Kidney (tissue), 13 donors: ENCODE measurements at regions not wholly inside any gene's neighbourhood (a gene's known extent, or its start where the extent isn't known, plus 50 kb on each side); places are given as distances from the start of the nearest gene placed in this dataset.

Source experiments
- DNase-seq, 5 donors: peaks; one replicate each; pipeline ENCODE4 v3.0.0-alpha.2; 2013 to 2020
- FAIRE-seq: peaks from 2 replicates; lab custom pipeline; 2012; peaks lifted over from hg19 to GRCh38; lab: Jason Lieb, UNC
- H3K27ac ChIP-seq, 2 donors: one replicate each; pipeline ENCODE4 v1.7.0; 2013; ENCODE audit warnings: low read depth in 2 of 2, low read length in 2 of 2, inconsistent platforms in 1 of 2
- H3K27me3 ChIP-seq: one replicate; pipeline ENCODE4 v1.7.1; 2013; ENCODE audit warnings: low read length, inconsistent platforms; ENCODE audit not compliant: control insufficient read depth, insufficient read depth
- H3K36me3 ChIP-seq, 3 donors: one replicate each; pipeline versions ENCODE4 v1.7.0 to v1.7.1; 2013; ENCODE audit warnings: low read length in 3 of 3, control low read depth in 1 of 3, inconsistent platforms in 1 of 3; ENCODE audit not compliant: insufficient read depth in 3 of 3, control insufficient read depth in 2 of 3
- H3K4me1 ChIP-seq, 3 donors: one replicate each; pipeline versions ENCODE4 v1.7.0 to v1.7.1; 2013; ENCODE audit warnings: low read length in 3 of 3, inconsistent platforms in 1 of 3, low read depth in 1 of 3; ENCODE audit not compliant: control insufficient read depth in 2 of 3, insufficient read depth in 2 of 3
- H3K4me3 ChIP-seq, 3 donors: one replicate each; pipeline versions ENCODE4 v1.7.0 to v1.8.1; 2013; ENCODE audit warnings: low read length in 3 of 3, control low read depth in 1 of 3, inconsistent platforms in 1 of 3
- H3K9ac ChIP-seq, 3 donors: one replicate each; pipeline versions ENCODE4 v1.7.0 to v1.7.1; 2013; ENCODE audit warnings: low read length in 3 of 3, control low read depth in 1 of 3, inconsistent platforms in 1 of 3
- H3K9me3 ChIP-seq, 3 donors: one replicate each; pipeline versions ENCODE4 v1.7.0 to v1.7.1; 2013; ENCODE audit warnings: low read length in 3 of 3, control low read depth in 1 of 3, inconsistent platforms in 1 of 3; ENCODE audit not compliant: control insufficient read depth in 2 of 3, insufficient read depth in 1 of 3
- CTCF ChIP-seq: IDR thresholded peaks from 3 replicates; pipeline ENCODE4 v1.5.1; 2012; ENCODE audit warnings: mild to moderate bottlenecking, moderate library complexity, borderline replicate concordance; ENCODE audit not compliant: insufficient read depth; ENCODE audit errors: extremely low read depth
- intact Hi-C: fragments of 100-400 bp; cut with DNase I; formaldehyde crosslinking; loops from one replicate; pipeline ENCODE4 v1.11.1; 2022
- donor health status: control.
- donor health status: control.
- donor health status: control.
- donor health status: control.
- donor health status: control.
- donor health status: DM: yes; HTN: yes; CAD: no.
- donor health status: Normal renal cell carcinoma (clear cell type).

- Histone ChIP-seq H3K9ac (no peak overlapping the region), H3K4me1 (no peaks in the 10 kb centered on the region), H3K27ac (no peak overlapping the region), H3K4me3 (no peak overlapping the region), H3K27me3 (no peaks in the 10 kb centered on the region), H3K9me3 (peaks cover 0 to 7% (median 0%) of the 10 kb centered on the region in 3 donors), H3K36me3 (no peaks in the 10 kb centered on the region)
- intact Hi-C loops = no loop called here
- FAIRE-seq (no peak), DNase-seq (peak in 2 of 5 donors; percentile 11 to 14)
- no peak for TF ChIP-seq CTCF
These were observed 269.3 kb upstream of the GULP1 start for GRCh38 chr2:188022389-188022788.

- DNase-seq = no peak
- Histone ChIP-seq H3K4me1 (no peaks in the 10 kb centered on the region), H3K9me3 (peaks cover 0 to 7% (median 0%) of the 10 kb centered on the region in 3 donors), H3K27ac (no peak overlapping the region), H3K27me3 (no peaks in the 10 kb centered on the region), H3K36me3 (no peaks in the 10 kb centered on the region), H3K9ac (no peak overlapping the region), H3K4me3 (no peak overlapping the region)
- intact Hi-C loops = no loop called here
- FAIRE-seq = no peak
- no peak for TF ChIP-seq CTCF
These were observed 268.6 kb upstream of the GULP1 start for GRCh38 chr2:188023035-188023434.

GRCh38 chr2:188024811-188025210, 266.9 kb upstream of the GULP1 start:
- FAIRE-seq (no peak), DNase-seq (peak in 1 of 5 donors; percentile 53)
- no peak overlapping the region for H3K9ac ChIP-seq
- H3K9me3 ChIP-seq = peaks cover 0 to 6% (median 0%) of the 10 kb centered on the region in 3 donors
- H3K27ac ChIP-seq = no peak overlapping the region
- H3K4me1 ChIP-seq = no peaks in the 10 kb centered on the region
- no peaks in the 10 kb centered on the region for H3K27me3 ChIP-seq
- H3K4me3 ChIP-seq = no peak overlapping the region
- no peak for TF ChIP-seq CTCF
- intact Hi-C loops = no loop called here
- H3K36me3 ChIP-seq = no peaks in the 10 kb centered on the region

- no peaks in the 10 kb centered on the region for H3K4me1 ChIP-seq
- no peak for TF ChIP-seq CTCF
- no peak for FAIRE-seq
- H3K36me3 ChIP-seq = no peaks in the 10 kb centered on the region
- no peaks in the 10 kb centered on the region for H3K9me3 ChIP-seq
- H3K9ac ChIP-seq = no peak overlapping the region
- DNase-seq = peak in 3 of 5 donors; percentile 13 to 22 (median 17)
- H3K27ac ChIP-seq = no peak overlapping the region
- no peaks in the 10 kb centered on the region for H3K27me3 ChIP-seq
- intact Hi-C loops = no loop called here
- no peak overlapping the region for H3K4me3 ChIP-seq
These were observed 262.9 kb upstream of the GULP1 start for GRCh38 chr2:188028739-188029138.
